Osteocyte (in vitro differentiated cells): ENCODE measurements at regions not wholly inside any gene's neighbourhood (a gene's known extent, or its start where the extent isn't known, plus 50 kb on each side); places are given as distances from the start of the nearest gene placed in this dataset.

Experiments
- DNase-seq: peaks from one replicate; pipeline ENCODE4 v3.0.0; 2021; ENCODE audit warnings: mixed read lengths; ENCODE audit not compliant: unreplicated experiment; ENCODE audit errors: extremely low spot score
- H3K27ac Mint-ChIP-seq: one replicate; pipeline ENCODE4 v1.8.0; 2021; ENCODE audit warnings: mild to moderate bottlenecking, mixed read lengths; ENCODE audit not compliant: unreplicated experiment
- H3K27me3 Mint-ChIP-seq: one replicate; pipeline ENCODE4 v1.8.0; 2021; ENCODE audit warnings: mixed read lengths; ENCODE audit not compliant: unreplicated experiment
- H3K36me3 Mint-ChIP-seq: one replicate; pipeline ENCODE4 v1.8.0; 2021; ENCODE audit warnings: mixed read lengths; ENCODE audit not compliant: unreplicated experiment
- H3K4me1 Mint-ChIP-seq: one replicate; pipeline ENCODE4 v1.8.0; 2021; ENCODE audit warnings: mixed read lengths; ENCODE audit not compliant: unreplicated experiment
- H3K4me3 Mint-ChIP-seq: one replicate; pipeline ENCODE4 v1.8.0; 2021; ENCODE audit warnings: mild to moderate bottlenecking, moderate library complexity, mixed read lengths; ENCODE audit not compliant: unreplicated experiment
- H3K9me3 Mint-ChIP-seq: one replicate; pipeline ENCODE4 v1.8.0; 2021; ENCODE audit warnings: mixed read lengths; ENCODE audit not compliant: unreplicated experiment
- CTCF ChIP-seq: fragments of 200-600 bp; sonication (generic); IDR thresholded peaks from 2 replicates; pipeline ENCODE4 v1.5.0; 2021; ENCODE audit warnings: antibody characterized with exemption, mild to moderate bottlenecking, moderate library complexity

GRCh38 chr16:72523087-72523486 lies 351.1 kb upstream of the PMFBP1 start:
- no peak for DNase-seq
- Mint-ChIP-seq H3K9me3 (peaks cover 23% of the 10 kb centered on the region), H3K4me1 (no peaks in the 10 kb centered on the region), H3K27me3 (no peaks in the 10 kb centered on the region), H3K4me3 (no peak overlapping the region), H3K36me3 (peaks cover 14% of the 10 kb centered on the region), H3K27ac (no peak overlapping the region)
- TF ChIP-seq CTCF = no peak

- no peak for TF ChIP-seq CTCF
- H3K4me1 Mint-ChIP-seq = no peaks in the 10 kb centered on the region
- no peak overlapping the region for H3K4me3 Mint-ChIP-seq
- no peak overlapping the region for H3K27ac Mint-ChIP-seq
- peaks cover 8% of the 10 kb centered on the region for H3K9me3 Mint-ChIP-seq
- DNase-seq = no peak
- H3K27me3 Mint-ChIP-seq = no peaks in the 10 kb centered on the region
- peaks cover 6% of the 10 kb centered on the region for H3K36me3 Mint-ChIP-seq
These were observed 345.2 kb upstream of the PMFBP1 start for GRCh38 chr16:72517154-72517553.

GRCh38 chr16:72511171-72511570 lies 339.2 kb upstream of the PMFBP1 start:
- Mint-ChIP-seq H3K36me3 (peaks cover 2% of the 10 kb centered on the region), H3K4me3 (no peak overlapping the region)

GRCh38 chr16:72508191-72508590 lies 336.2 kb upstream of the PMFBP1 start:
- peaks cover 35% of the 10 kb centered on the region for H3K4me1 Mint-ChIP-seq
- H3K27me3 Mint-ChIP-seq = no peaks in the 10 kb centered on the region
- no peak for TF ChIP-seq CTCF
- H3K9me3 Mint-ChIP-seq = peaks cover 11% of the 10 kb centered on the region
- H3K4me3 Mint-ChIP-seq = no peak overlapping the region
- H3K36me3 Mint-ChIP-seq = peaks cover 2% of the 10 kb centered on the region
- peak overlapping the region; percentile 68 for H3K27ac Mint-ChIP-seq
- no peak for DNase-seq

More at GRCh38 chr16:72511171-72511570, 339.2 kb upstream of the PMFBP1 start:
- Mint-ChIP-seq H3K9me3 (peaks cover 11% of the 10 kb centered on the region), H3K27me3 (no peaks in the 10 kb centered on the region), H3K27ac (no peak overlapping the region), H3K4me1 (peaks cover 26% of the 10 kb centered on the region)
- no peak for DNase-seq
- no peak for TF ChIP-seq CTCF

GRCh38 chr16:72502594-72503005 lies 330.6 kb upstream of the PMFBP1 start:
- no peak for TF ChIP-seq CTCF
- H3K9me3 Mint-ChIP-seq = peaks cover under 1% of the 10 kb centered on the region
- no peak overlapping the region for H3K4me3 Mint-ChIP-seq
- H3K27ac Mint-ChIP-seq = no peak overlapping the region
- no peaks in the 10 kb centered on the region for H3K27me3 Mint-ChIP-seq
- DNase-seq = no peak
- H3K4me1 Mint-ChIP-seq = peaks cover 18% of the 10 kb centered on the region
- H3K36me3 Mint-ChIP-seq = no peaks in the 10 kb centered on the region
